ENCODE measurements at regions not wholly inside any gene's neighbourhood (a gene's known extent, or its start where the extent isn't known, plus 50 kb on each side); places are given as distances from the start of the nearest gene placed in this dataset.
"Not testable (repeated sequence)": the region's sequence is repeated elsewhere in the genome, so short reads cannot be mapped to it uniquely, and the experiment has no call there.

- TF ChIP-seq CTCF (IDR thresholded peaks at IDR 0.05); EZH2 (IDR thresholded peaks at IDR 0.05; ENCODE audit: borderline replicate concordance, insufficient read depth, low read depth, low read length, poor library complexity, severe bottlenecking): not testable (repeated sequence)
Measured at GRCh38 chrX:115884121-115884520, 286.4 kb upstream of the AGTR2 start.
